K562 (cell line): ENCODE measurements at regions not wholly inside any gene's neighbourhood (a gene's known extent, or its start where the extent isn't known, plus 50 kb on each side); places are given as distances from the start of the nearest gene placed in this dataset.
A peak's percentile ranks its signal among the peaks of the same experiment; 100 is the strongest.

Experiments
- ATAC-seq: fragments of 200-7000 bp; cut with Tn5 transposase; 3 replicates; pipeline ENCODE4 v1.9.1; 2020; ENCODE audit warnings: moderate library complexity
- BruUV-seq: library from RNA; stranded (reverse); fragments of 400-500 nt; replicated peaks from 2 replicates; lab custom pipeline; 2021; lab: Mats Ljungman, UMichigan
- CTCF ChIA-PET: fragments of 300-600 bp; formaldehyde crosslinking; extraction: SDS; loops from one replicate; lab custom pipeline; 2021; ENCODE audit warnings: low intra/inter-chr PET ratio; lab: Yijun Ruan, JAX
- POLR2A ChIA-PET: fragments of 300-600, 350-650 bp; sonication (Branson Sonifier 250); formaldehyde crosslinking; extraction: SDS; loops from one replicate; lab custom pipeline; 2021; ENCODE audit warnings: antibody characterized with exemption, inconsistent platforms; lab: Yijun Ruan, JAX
- DNase-seq, 4 experiments: peaks; one replicate each; pipeline versions ENCODE4 v3.0.0 to v3.0.0-alpha.2; 2011 to 2018; ENCODE audit warnings: low spot score in 3 of 4, mixed read lengths in 3 of 4; ENCODE audit errors: extremely low read depth in 1 of 4
- FAIRE-seq: peaks from 2 replicates; lab custom pipeline; 2011; peaks lifted over from hg19 to GRCh38; lab: Jason Lieb, UNC
- H2AFZ ChIP-seq: 2 replicates; pipeline ENCODE4 v1.6.0; 2011; ENCODE audit warnings: low read depth, low read length, control low read depth, inconsistent platforms
- H3K27ac ChIP-seq: fragments of 200-600 bp; 3 replicates; pipeline ENCODE4 v1.8.0; 2011; ENCODE audit warnings: low read depth, mild to moderate bottlenecking, control low read depth, inconsistent platforms, low read length, moderate library complexity, mixed read lengths; ENCODE audit errors: extremely low read depth
- H3K27me3 ChIP-seq, 2 experiments: fragments of 300-600 bp in 1 of 2; 2 replicates in 1 of 2; 3 replicates in 1 of 2; pipeline versions ENCODE4 v1.6.0 to v1.8.0; 2011; ENCODE audit warnings: inconsistent platforms in 2 of 2, low read length in 2 of 2, mild to moderate bottlenecking in 1 of 2, mixed read lengths in 1 of 2, moderate library complexity in 1 of 2; ENCODE audit not compliant: control insufficient read depth in 2 of 2, insufficient read depth in 2 of 2
- H3K36me3 ChIP-seq: fragments of 300-600 bp; 3 replicates; pipeline ENCODE4 v1.8.0; 2011; ENCODE audit warnings: mild to moderate bottlenecking, low read length, inconsistent platforms; ENCODE audit not compliant: control insufficient read depth, insufficient read depth
- H3K4me1 ChIP-seq, 2 experiments: fragments of 200-600 bp in 1 of 2; replicated peaks in 1 of 2; 2 replicates in 1 of 2; 3 replicates in 1 of 2; pipeline versions ENCODE4 v1.5.1 to v1.8.0; 2011; ENCODE audit warnings: inconsistent platforms in 2 of 2, low read length in 2 of 2, mild to moderate bottlenecking in 1 of 2, mixed read lengths in 1 of 2, moderate library complexity in 1 of 2; ENCODE audit not compliant: control insufficient read depth in 2 of 2, insufficient read depth in 2 of 2
- H3K4me2 ChIP-seq: 2 replicates; pipeline ENCODE4 v1.6.1; 2011; ENCODE audit warnings: low read length, control low read depth, inconsistent platforms, mixed read lengths; ENCODE audit not compliant: insufficient read depth
- H3K4me3 ChIP-seq: fragments of 200-600 bp; sonication (generic), shearing (Covaris generic); 2 replicates; pipeline ENCODE4 v1.5.1; 2016; ENCODE audit warnings: control low read depth, inconsistent platforms
- H3K79me2 ChIP-seq: fragments of 200-600 bp; 3 replicates; pipeline ENCODE4 v1.8.0; 2011; ENCODE audit warnings: low read length, inconsistent platforms; ENCODE audit not compliant: control insufficient read depth, insufficient read depth
- H3K9ac ChIP-seq, 2 experiments: 2 replicates each; pipeline versions ENCODE4 v1.6.0 to v1.6.1; 2011; ENCODE audit warnings: low read depth in 2 of 2, low read length in 2 of 2, control low read depth in 1 of 2, inconsistent platforms in 1 of 2, mild to moderate bottlenecking in 1 of 2, mixed read lengths in 1 of 2; ENCODE audit not compliant: insufficient read depth in 1 of 2
- H3K9me1 ChIP-seq: one replicate; pipeline ENCODE4 v1.6.0; 2011; ENCODE audit warnings: inconsistent platforms, mild to moderate bottlenecking, low read length, moderate library complexity; ENCODE audit not compliant: control insufficient read depth, insufficient read depth
- H3K9me3 ChIP-seq: replicated peaks from 2 replicates; pipeline ENCODE4 v1.5.1; 2011; ENCODE audit warnings: low read depth, low read length, inconsistent platforms; ENCODE audit not compliant: control insufficient read depth, insufficient read depth
- H4K20me1 ChIP-seq: replicated peaks from 2 replicates; pipeline ENCODE4 v1.6.1; 2011; ENCODE audit warnings: low read length, inconsistent platforms, mixed read lengths; ENCODE audit not compliant: control insufficient read depth, insufficient read depth
- MAFG ChIP-seq: fragments of 450-650 bp; conservative IDR thresholded peaks from 2 replicates; pipeline ENCODE4 v1.6.1; 2016; ENCODE audit warnings: missing genetic modification characterization, missing compliant biosample characterization
- MECOM ChIP-seq: fragments of 250-450 bp; sonication (Bioruptor Pico); IDR thresholded peaks from 2 replicates; pipeline ENCODE4 v1.8.0; 2022; ENCODE audit warnings: inconsistent platforms
- NEUROD1 ChIP-seq: fragments of 150-350 bp; IDR thresholded peaks from 2 replicates; pipeline ENCODE4 v1.6.1; 2014; ENCODE audit warnings: borderline replicate concordance, low read length, low read depth; ENCODE audit not compliant: partially characterized antibody
- NFIX ChIP-seq: fragments of 250-450 bp; sonication (Bioruptor Pico); IDR thresholded peaks from 2 replicates; pipeline ENCODE4 v1.4.0; 2020; ENCODE audit warnings: low read depth, mild to moderate bottlenecking, moderate library complexity
- RBBP5 ChIP-seq: fragments of 200-600 bp; sonication (generic); IDR thresholded peaks from 2 replicates; pipeline ENCODE4 v1.6.1; 2012; ENCODE audit warnings: borderline replicate concordance, mild to moderate bottlenecking, low read length, control low read depth, inconsistent platforms; ENCODE audit not compliant: insufficient read depth, poor library complexity, severe bottlenecking
- SMARCE1 ChIP-seq: fragments of 450-650 bp; IDR thresholded peaks from 2 replicates; pipeline ENCODE4 v1.7.1; 2016; ENCODE audit warnings: mild to moderate bottlenecking
- TEAD4 ChIP-seq, 2 experiments: sonication (generic) in 1 of 2; formaldehyde crosslinking in 1 of 2; IDR thresholded peaks; 2 replicates each; pipeline versions ENCODE4 v1.6.1 to v1.8.0; 2012 to 2022; ENCODE audit warnings: borderline replicate concordance in 1 of 2, inconsistent platforms in 1 of 2, low read length in 1 of 2, mild to moderate bottlenecking in 1 of 2, missing genetic modification reagents in 1 of 2
- ZKSCAN8 ChIP-seq: fragments of 200-800 bp; sonication (Bioruptor generic); IDR thresholded peaks from 2 replicates; pipeline ENCODE4 v1.6.1; 2016; ENCODE audit warnings: missing genetic modification characterization, missing compliant biosample characterization
- ZNF224 ChIP-seq: sonication (generic); formaldehyde crosslinking; IDR thresholded peaks from 2 replicates; pipeline ENCODE4 v1.8.0; 2022; ENCODE audit warnings: mild to moderate bottlenecking, missing genetic modification reagents
- ZNF408 ChIP-seq: fragments of 250-450 bp; sonication (Bioruptor Pico); IDR thresholded peaks from 2 replicates; pipeline ENCODE4 v1.4.0; 2020; ENCODE audit warnings: low read depth, mild to moderate bottlenecking, moderate library complexity
- WGBS: fragments of 100-300 bp; shearing (Covaris generic); methylation state at CpG from one replicate; pipeline ENCODE4 v1.1.6; 2016; ENCODE audit warnings: low coverage, mixed read lengths; ENCODE audit not compliant: insufficient coverage; ENCODE audit errors: missing lambda C conversion rate; 5-methylcytosine and 5-hydroxymethylcytosine counted together
- in situ Hi-C: fragments of 300-500 bp; cut with MboI; formaldehyde crosslinking; loops from 4 replicates; pipeline ENCODE4 v1.15.0; 2018; ENCODE audit warnings: inconsistent platforms, mixed read lengths
- intact Hi-C: fragments of 100-400 bp; cut with micrococcal nuclease; formaldehyde crosslinking; loops from 2 replicates; pipeline ENCODE4 v1.14.2; 2022
- TF ChIP-seq, protein P1 (sequence below): fragments of 450-650 bp; IDR thresholded peaks from 2 replicates; pipeline ENCODE4 v1.6.1; 2016; ENCODE audit warnings: borderline replicate concordance

GRCh38 chr18:37913051-37913450 is 347.5 kb upstream of the CELF4 start (continued):
- TF ChIP-seq, protein P1, sequence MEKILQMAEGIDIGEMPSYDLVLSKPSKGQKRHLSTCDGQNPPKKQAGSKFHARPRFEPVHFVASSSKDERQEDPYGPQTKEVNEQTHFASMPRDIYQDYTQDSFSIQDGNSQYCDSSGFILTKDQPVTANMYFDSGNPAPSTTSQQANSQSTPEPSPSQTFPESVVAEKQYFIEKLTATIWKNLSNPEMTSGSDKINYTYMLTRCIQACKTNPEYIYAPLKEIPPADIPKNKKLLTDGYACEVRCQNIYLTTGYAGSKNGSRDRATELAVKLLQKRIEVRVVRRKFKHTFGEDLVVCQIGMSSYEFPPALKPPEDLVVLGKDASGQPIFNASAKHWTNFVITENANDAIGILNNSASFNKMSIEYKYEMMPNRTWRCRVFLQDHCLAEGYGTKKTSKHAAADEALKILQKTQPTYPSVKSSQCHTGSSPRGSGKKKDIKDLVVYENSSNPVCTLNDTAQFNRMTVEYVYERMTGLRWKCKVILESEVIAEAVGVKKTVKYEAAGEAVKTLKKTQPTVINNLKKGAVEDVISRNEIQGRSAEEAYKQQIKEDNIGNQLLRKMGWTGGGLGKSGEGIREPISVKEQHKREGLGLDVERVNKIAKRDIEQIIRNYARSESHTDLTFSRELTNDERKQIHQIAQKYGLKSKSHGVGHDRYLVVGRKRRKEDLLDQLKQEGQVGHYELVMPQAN, result no peak
- TF ChIP-seq NEUROD1, result no peak
- TF ChIP-seq RBBP5, result no peak
- TF ChIP-seq ZNF408 (CRISPR knock-in tag), result no peak
- no peak for TF ChIP-seq NFIX (CRISPR knock-in tag)
- no peak for TF ChIP-seq SMARCE1
- TF ChIP-seq ZNF224 (CRISPR knock-in tag), result no peak
- no peak for TF ChIP-seq ZKSCAN8 (CRISPR knock-in tag)

DNA sequence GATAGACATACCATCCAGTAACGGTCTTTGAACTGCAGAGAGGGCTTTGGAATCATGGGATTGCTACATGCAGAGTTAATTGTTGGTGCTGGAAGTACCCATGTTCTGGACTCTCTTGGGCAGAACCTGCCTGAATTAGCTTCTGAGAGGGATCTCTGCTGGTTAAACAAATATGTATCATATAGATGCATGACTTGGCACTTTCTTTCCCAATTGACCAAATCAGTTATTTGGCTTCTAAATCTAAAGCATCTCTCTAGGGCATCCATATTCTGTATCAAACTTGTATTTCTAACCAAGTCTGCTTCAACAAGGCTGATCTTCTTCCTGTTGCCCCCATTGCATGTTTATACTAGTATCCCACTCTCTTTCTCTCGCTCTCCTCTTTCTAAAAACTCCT is 336.7 kb upstream of the CELF4 start:
- Histone ChIP-seq H2AFZ (no peak overlapping the region), H3K36me3 (no peaks in the 10 kb centered on the region), H3K4me2 (no peak overlapping the region), H3K4me1 (no peaks in the 10 kb centered on the region), H3K79me2 (no peaks in the 10 kb centered on the region), H3K4me3 (no peak overlapping the region), H3K9me1 (no peaks in the 10 kb centered on the region), H3K9me3 (no peaks in the 10 kb centered on the region; the same call in 1 of the 2 replicates), H3K27me3 (no peaks in the 10 kb centered on the region), H3K9ac (no peak overlapping the region), H4K20me1 (no peaks in the 10 kb centered on the region), H3K27ac (no peak overlapping the region)
- no peak for DNase-seq
- POLR2A ChIA-PET, result no interaction called here
- CTCF ChIA-PET, result no interaction called here
- intact Hi-C loops (no loop called here), in situ Hi-C loops (no loop called here)
- FAIRE-seq, result no peak
- ATAC-seq, result no peak
- peak; percentile 42; the same call in 1 of the 2 replicates for TF ChIP-seq MAFG
- TF ChIP-seq TEAD4 (IDR thresholded peaks at IDR 0.05; ENCODE audit: low read length), result no peak
- TF ChIP-seq TEAD4 (CRISPR knock-in tag; IDR thresholded peaks at IDR 0.05; ENCODE audit: borderline replicate concordance), result no peak
- no peak for TF ChIP-seq MECOM (CRISPR knock-in tag)
- WGBS, result 0% methylated on average over 2 of the region's 2 CpGs
- no TSS peak for BruUV-seq
